ENCODE measurements at regions not wholly inside any gene's neighbourhood (a gene's known extent, or its start where the extent isn't known, plus 50 kb on each side); places are given as distances from the start of the nearest gene placed in this dataset.

- TF ChIP-seq, protein P1, sequence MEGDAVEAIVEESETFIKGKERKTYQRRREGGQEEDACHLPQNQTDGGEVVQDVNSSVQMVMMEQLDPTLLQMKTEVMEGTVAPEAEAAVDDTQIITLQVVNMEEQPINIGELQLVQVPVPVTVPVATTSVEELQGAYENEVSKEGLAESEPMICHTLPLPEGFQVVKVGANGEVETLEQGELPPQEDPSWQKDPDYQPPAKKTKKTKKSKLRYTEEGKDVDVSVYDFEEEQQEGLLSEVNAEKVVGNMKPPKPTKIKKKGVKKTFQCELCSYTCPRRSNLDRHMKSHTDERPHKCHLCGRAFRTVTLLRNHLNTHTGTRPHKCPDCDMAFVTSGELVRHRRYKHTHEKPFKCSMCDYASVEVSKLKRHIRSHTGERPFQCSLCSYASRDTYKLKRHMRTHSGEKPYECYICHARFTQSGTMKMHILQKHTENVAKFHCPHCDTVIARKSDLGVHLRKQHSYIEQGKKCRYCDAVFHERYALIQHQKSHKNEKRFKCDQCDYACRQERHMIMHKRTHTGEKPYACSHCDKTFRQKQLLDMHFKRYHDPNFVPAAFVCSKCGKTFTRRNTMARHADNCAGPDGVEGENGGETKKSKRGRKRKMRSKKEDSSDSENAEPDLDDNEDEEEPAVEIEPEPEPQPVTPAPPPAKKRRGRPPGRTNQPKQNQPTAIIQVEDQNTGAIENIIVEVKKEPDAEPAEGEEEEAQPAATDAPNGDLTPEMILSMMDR (conservative IDR thresholded peaks at IDR 0.05), result no peak
- no peak for TF ChIP-seq ZFX (IDR thresholded peaks at IDR 0.05)
These were observed 93.7 kb downstream of the HS1BP3 start for GRCh38 chr2:20557226-20557625.

All from C4-2B (cell line).